ENCODE measurements at regions not wholly inside any gene's neighbourhood (a gene's known extent, or its start where the extent isn't known, plus 50 kb on each side); places are given as distances from the start of the nearest gene placed in this dataset.

DNA sequence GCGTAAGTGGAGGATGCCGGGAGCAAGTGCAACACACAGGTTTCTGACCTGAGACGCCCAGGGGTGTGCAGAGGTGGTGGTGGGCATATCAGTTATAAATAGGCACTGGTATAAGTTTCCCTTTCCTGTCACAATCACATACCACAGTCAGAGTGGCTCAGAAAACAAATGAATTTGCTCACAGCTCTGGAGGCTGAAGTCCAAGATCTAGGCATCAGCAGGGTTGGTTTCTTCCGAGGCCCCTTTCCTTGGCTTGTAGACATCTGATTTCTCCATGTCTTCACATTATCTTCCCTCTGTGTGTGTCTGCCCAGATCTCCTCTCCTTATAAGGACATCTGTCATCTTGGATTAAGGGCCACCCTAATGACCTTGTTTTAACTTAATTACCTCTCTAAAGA is 250.5 kb upstream of the TNRC6C start:
- Histone ChIP-seq H3K27ac (ENCODE audit: low read length) (no peak overlapping the region), H3K9ac (ENCODE audit: low read length) (no peak overlapping the region), H3K79me2 (ENCODE audit: low read length) (no peaks in the 10 kb centered on the region), H3K4me2 (ENCODE audit: low read length) (no peak overlapping the region), H3K27me3 (ENCODE audit: low read length) (peaks cover 64% of the 10 kb centered on the region), H3K9me3 (ENCODE audit: low read length) (peaks cover 17% of the 10 kb centered on the region), H3K4me1 (ENCODE audit: insufficient read depth, low read length) (no peaks in the 10 kb centered on the region), H3K9me2 (replicated peaks; ENCODE audit: low read length) (no peaks in the 10 kb centered on the region), H3F3A (ENCODE audit: low read length, unreplicated experiment) (no peaks in the 10 kb centered on the region), H3K4me3 (ENCODE audit: low read length) (no peak overlapping the region), H4K20me1 (ENCODE audit: low read length) (no peaks in the 10 kb centered on the region), H2AFZ (ENCODE audit: low read length) (no peak overlapping the region), H3K36me3 (ENCODE audit: low read depth, low read length) (no peaks in the 10 kb centered on the region)
- no TSS peak for BruUV-seq (replicated peaks)
- POLR2A ChIA-PET (ENCODE audit: unreplicated experiment), result no interaction called here
- TF ChIP-seq EZH2 (IDR thresholded peaks at IDR 0.05; ENCODE audit: low read length, unreplicated experiment), result no peak
- no peak for TF ChIP-seq EZH2phosphoT487 (IDR thresholded peaks at IDR 0.05; ENCODE audit: borderline replicate concordance, low read length)
- TF ChIP-seq, protein P1, sequence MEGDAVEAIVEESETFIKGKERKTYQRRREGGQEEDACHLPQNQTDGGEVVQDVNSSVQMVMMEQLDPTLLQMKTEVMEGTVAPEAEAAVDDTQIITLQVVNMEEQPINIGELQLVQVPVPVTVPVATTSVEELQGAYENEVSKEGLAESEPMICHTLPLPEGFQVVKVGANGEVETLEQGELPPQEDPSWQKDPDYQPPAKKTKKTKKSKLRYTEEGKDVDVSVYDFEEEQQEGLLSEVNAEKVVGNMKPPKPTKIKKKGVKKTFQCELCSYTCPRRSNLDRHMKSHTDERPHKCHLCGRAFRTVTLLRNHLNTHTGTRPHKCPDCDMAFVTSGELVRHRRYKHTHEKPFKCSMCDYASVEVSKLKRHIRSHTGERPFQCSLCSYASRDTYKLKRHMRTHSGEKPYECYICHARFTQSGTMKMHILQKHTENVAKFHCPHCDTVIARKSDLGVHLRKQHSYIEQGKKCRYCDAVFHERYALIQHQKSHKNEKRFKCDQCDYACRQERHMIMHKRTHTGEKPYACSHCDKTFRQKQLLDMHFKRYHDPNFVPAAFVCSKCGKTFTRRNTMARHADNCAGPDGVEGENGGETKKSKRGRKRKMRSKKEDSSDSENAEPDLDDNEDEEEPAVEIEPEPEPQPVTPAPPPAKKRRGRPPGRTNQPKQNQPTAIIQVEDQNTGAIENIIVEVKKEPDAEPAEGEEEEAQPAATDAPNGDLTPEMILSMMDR (conservative IDR thresholded peaks at IDR 0.05; ENCODE audit: low read depth, low read length), result no peak
- CTCF ChIA-PET, result no interaction called here
- intact Hi-C loops (cut with micrococcal nuclease), result no loop called here
- DNase-seq, result no peak
- ATAC-seq, result no peak

DNA sequence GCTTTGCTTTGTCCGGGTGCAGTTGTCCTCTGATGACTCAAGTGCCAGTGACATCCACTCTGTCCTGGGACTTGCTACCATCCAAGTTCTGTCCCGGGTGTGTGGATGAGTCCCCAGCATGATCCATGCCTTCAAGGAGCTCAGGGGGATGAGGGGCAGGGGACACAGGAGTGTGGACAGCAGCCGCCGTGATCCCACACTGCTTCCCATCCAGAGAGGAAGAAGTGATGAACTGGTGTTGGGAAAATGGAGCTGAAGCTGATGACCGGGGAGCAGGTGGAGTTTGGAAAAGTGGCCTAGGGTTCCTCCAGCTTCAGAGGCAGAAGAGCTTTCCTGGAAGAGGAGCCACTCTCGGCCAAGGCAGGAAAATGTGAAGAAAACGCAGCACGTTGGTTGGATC is 249.6 kb upstream of the TNRC6C start:
- no peak overlapping the region for H2AFZ ChIP-seq (ENCODE audit: low read length)
- DNase-seq (no peak), ATAC-seq (no peak)
- no peaks in the 10 kb centered on the region for H4K20me1 ChIP-seq (ENCODE audit: low read length)
- no peaks in the 10 kb centered on the region for H3K4me1 ChIP-seq (ENCODE audit: insufficient read depth, low read length)
- no peak overlapping the region for H3K9ac ChIP-seq (ENCODE audit: low read length)
- H3K9me2 ChIP-seq (replicated peaks; ENCODE audit: low read length), result no peaks in the 10 kb centered on the region
- no peaks in the 10 kb centered on the region for H3K36me3 ChIP-seq (ENCODE audit: low read depth, low read length)
- TF ChIP-seq EZH2phosphoT487 (IDR thresholded peaks at IDR 0.05; ENCODE audit: borderline replicate concordance, low read length) (no peak), EZH2 (IDR thresholded peaks at IDR 0.05; ENCODE audit: low read length, unreplicated experiment) (no peak)
- TF ChIP-seq, protein P1 (conservative IDR thresholded peaks at IDR 0.05; ENCODE audit: low read depth, low read length), result no peak
- H3K79me2 ChIP-seq (ENCODE audit: low read length), result no peaks in the 10 kb centered on the region
- H3F3A ChIP-seq (ENCODE audit: low read length, unreplicated experiment), result no peaks in the 10 kb centered on the region
- no peak overlapping the region for H3K4me2 ChIP-seq (ENCODE audit: low read length)
- ChIA-PET POLR2A (ENCODE audit: unreplicated experiment) (no interaction called here), CTCF (no interaction called here)
- no peak overlapping the region for H3K27ac ChIP-seq (ENCODE audit: low read length)
- no peak overlapping the region for H3K4me3 ChIP-seq (ENCODE audit: low read length)
- peaks cover 70% of the 10 kb centered on the region for H3K27me3 ChIP-seq (ENCODE audit: low read length)
- H3K9me3 ChIP-seq (ENCODE audit: low read length), result peaks cover 16% of the 10 kb centered on the region
- no TSS peak for BruUV-seq (replicated peaks)
- intact Hi-C loops (cut with micrococcal nuclease), result no loop called here

DNA sequence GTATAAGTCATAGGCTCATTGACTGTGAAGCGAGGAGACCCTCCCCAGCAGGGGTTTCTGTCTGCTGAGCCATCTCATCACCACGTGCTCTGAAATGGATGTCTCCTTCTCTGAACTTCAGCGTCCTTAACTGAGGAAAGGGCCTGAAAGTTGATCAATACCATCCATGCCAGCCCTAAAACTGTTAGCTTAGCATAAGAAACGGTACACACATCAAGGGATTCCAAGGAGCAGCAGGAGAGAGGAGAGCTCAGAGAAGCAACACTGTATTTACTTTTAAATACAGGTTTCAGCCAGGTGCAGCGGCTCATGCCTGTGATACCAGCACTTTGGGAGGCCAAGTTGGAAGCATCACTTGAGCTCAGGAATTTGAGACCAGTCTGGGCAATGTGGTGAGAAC is 248.9 kb upstream of the TNRC6C start:
- ATAC-seq, result no peak
- Histone ChIP-seq H3K36me3 (ENCODE audit: low read depth, low read length) (no peaks in the 10 kb centered on the region), H3K4me1 (ENCODE audit: insufficient read depth, low read length) (no peaks in the 10 kb centered on the region), H3K9ac (ENCODE audit: low read length) (no peak overlapping the region), H3K4me2 (ENCODE audit: low read length) (no peak overlapping the region), H3F3A (ENCODE audit: low read length, unreplicated experiment) (no peaks in the 10 kb centered on the region), H3K9me2 (replicated peaks; ENCODE audit: low read length) (no peaks in the 10 kb centered on the region), H3K4me3 (ENCODE audit: low read length) (no peak overlapping the region), H3K27me3 (ENCODE audit: low read length) (peaks cover 77% of the 10 kb centered on the region), H4K20me1 (ENCODE audit: low read length) (no peaks in the 10 kb centered on the region), H3K27ac (ENCODE audit: low read length) (no peak overlapping the region), H3K9me3 (ENCODE audit: low read length) (peaks cover 9% of the 10 kb centered on the region), H2AFZ (ENCODE audit: low read length) (no peak overlapping the region), H3K79me2 (ENCODE audit: low read length) (no peaks in the 10 kb centered on the region)
- intact Hi-C loops (cut with micrococcal nuclease), result no loop called here
- TF ChIP-seq, protein P1 (conservative IDR thresholded peaks at IDR 0.05; ENCODE audit: low read depth, low read length), result no peak
- TF ChIP-seq EZH2 (IDR thresholded peaks at IDR 0.05; ENCODE audit: low read length, unreplicated experiment), result no peak
- POLR2A ChIA-PET (ENCODE audit: unreplicated experiment), result no interaction called here
- CTCF ChIA-PET, result no interaction called here
- DNase-seq, result no peak
- no TSS peak for BruUV-seq (replicated peaks)

Data from PC-3 (cell line).